AG09309 (cell line): ENCODE measurements at regions not wholly inside any gene's neighbourhood (a gene's known extent, or its start where the extent isn't known, plus 50 kb on each side); places are given as distances from the start of the nearest gene placed in this dataset.

Experiments used
- DNase-seq: peaks from one replicate; pipeline ENCODE4 v3.0.0-alpha.2; 2010; ENCODE audit warnings: low read depth
- H3K4me3 ChIP-seq: 2 replicates; pipeline ENCODE4 v1.5.1; 2011; ENCODE audit warnings: mild to moderate bottlenecking, low read depth, low read length, moderate library complexity; ENCODE audit not compliant: control insufficient read depth
- CTCF ChIP-seq: IDR thresholded peaks from 2 replicates; pipeline ENCODE4 v1.5.1; 2011; ENCODE audit warnings: mild to moderate bottlenecking, low read depth, low read length, inconsistent platforms; ENCODE audit not compliant: insufficient read depth, control insufficient read depth; ENCODE audit errors: missing control alignments

- DNase-seq, result no peak
- no peak overlapping the region for H3K4me3 ChIP-seq
- TF ChIP-seq CTCF, result no peak
These were observed 86.8 kb upstream of the NEDD4L start for GRCh38 chr18:57957210-57957609.

GRCh38 chr18:57956491-57956890, 87.5 kb upstream of the NEDD4L start:
- TF ChIP-seq CTCF, result no peak
- DNase-seq, result no peak
- H3K4me3 ChIP-seq, result no peak overlapping the region

- no peak for TF ChIP-seq CTCF
- DNase-seq, result no peak
- H3K4me3 ChIP-seq, result no peak overlapping the region
These were observed 89.1 kb upstream of the NEDD4L start for GRCh38 chr18:57954935-57955334.

GRCh38 chr18:57953883-57954282, 90.1 kb upstream of the NEDD4L start:
- H3K4me3 ChIP-seq, result no peak overlapping the region
- TF ChIP-seq CTCF, result no peak
- DNase-seq, result no peak

GRCh38 chr18:57951999-57952774, 91.8 kb upstream of the NEDD4L start:
- no peak overlapping the region for H3K4me3 ChIP-seq
- no peak for DNase-seq
- TF ChIP-seq CTCF, result no peak

- TF ChIP-seq CTCF, result no peak
- no peak for DNase-seq
- no peak overlapping the region for H3K4me3 ChIP-seq
These were observed 92.8 kb upstream of the NEDD4L start for GRCh38 chr18:57951117-57951796.
